Progenitor cell of endocrine pancreas (in vitro differentiated cells): ENCODE measurements at regions not wholly inside any gene's neighbourhood (a gene's known extent, or its start where the extent isn't known, plus 50 kb on each side); places are given as distances from the start of the nearest gene placed in this dataset.

Experiments
- DNase-seq: peaks from one replicate; pipeline ENCODE4 v3.0.0; 2021; ENCODE audit warnings: low spot score; ENCODE audit not compliant: unreplicated experiment
- H3K27ac Mint-ChIP-seq: 2 replicates; pipeline ENCODE4 v1.8.0; 2021; ENCODE audit warnings: mild to moderate bottlenecking, moderate library complexity, mixed read lengths
- H3K27me3 Mint-ChIP-seq: 2 replicates; pipeline ENCODE4 v1.8.0; 2021; ENCODE audit warnings: mixed read lengths
- H3K36me3 Mint-ChIP-seq: 2 replicates; pipeline ENCODE4 v1.8.0; 2022; ENCODE audit warnings: mixed read lengths; ENCODE audit not compliant: insufficient read depth
- H3K4me1 Mint-ChIP-seq: 2 replicates; pipeline ENCODE4 v1.8.0; 2021; ENCODE audit warnings: low read depth, mixed read lengths
- H3K4me3 Mint-ChIP-seq: 2 replicates; pipeline ENCODE4 v1.8.0; 2021; ENCODE audit warnings: low read depth, mild to moderate bottlenecking, moderate library complexity, mixed read lengths
- H3K9me3 Mint-ChIP-seq: 2 replicates; pipeline ENCODE4 v1.8.0; 2021; ENCODE audit warnings: low read depth, mixed read lengths
- CTCF ChIP-seq: fragments of 200-600 bp; sonication (generic); IDR thresholded peaks from one replicate; pipeline ENCODE4 v1.5.0; 2021; ENCODE audit warnings: antibody characterized with exemption, mild to moderate bottlenecking; ENCODE audit not compliant: unreplicated experiment

GRCh38 chr6:126480268-126480667 lies 140.4 kb downstream of the CENPW start:
- TF ChIP-seq CTCF, result no peak
- DNase-seq, result no peak
- Mint-ChIP-seq H3K9me3 (no peaks in the 10 kb centered on the region), H3K27ac (no peak overlapping the region), H3K4me3 (no peak overlapping the region), H3K36me3 (no peaks in the 10 kb centered on the region), H3K4me1 (no peaks in the 10 kb centered on the region), H3K27me3 (no peaks in the 10 kb centered on the region)

GRCh38 chr6:126481319-126481718 lies 141.4 kb downstream of the CENPW start:
- no peak for DNase-seq
- Mint-ChIP-seq H3K9me3 (peaks cover 3% of the 10 kb centered on the region), H3K4me3 (no peak overlapping the region), H3K4me1 (no peaks in the 10 kb centered on the region), H3K36me3 (no peaks in the 10 kb centered on the region), H3K27ac (no peak overlapping the region), H3K27me3 (no peaks in the 10 kb centered on the region)
- TF ChIP-seq CTCF, result no peak

- no peak for DNase-seq
- H3K36me3 Mint-ChIP-seq, result no peaks in the 10 kb centered on the region
- H3K9me3 Mint-ChIP-seq, result peaks cover 12% of the 10 kb centered on the region
- TF ChIP-seq CTCF, result no peak
- no peak overlapping the region for H3K27ac Mint-ChIP-seq
- peaks cover 2% of the 10 kb centered on the region for H3K4me1 Mint-ChIP-seq
- no peaks in the 10 kb centered on the region for H3K27me3 Mint-ChIP-seq
- no peak overlapping the region for H3K4me3 Mint-ChIP-seq
Observed at GRCh38 chr6:126504792-126505191, 164.9 kb downstream of the CENPW start.

GRCh38 chr6:126513198-126513597 lies 173.3 kb downstream of the CENPW start:
- Mint-ChIP-seq H3K36me3 (no peaks in the 10 kb centered on the region), H3K4me3 (no peak overlapping the region), H3K27me3 (no peaks in the 10 kb centered on the region), H3K4me1 (peaks cover 4% of the 10 kb centered on the region), H3K27ac (no peak overlapping the region), H3K9me3 (peaks cover 7% of the 10 kb centered on the region)
- no peak for DNase-seq
- TF ChIP-seq CTCF, result no peak

GRCh38 chr6:126516411-126516810 lies 176.5 kb downstream of the CENPW start:
- peaks cover 4% of the 10 kb centered on the region for H3K9me3 Mint-ChIP-seq
- TF ChIP-seq CTCF, result no peak
- no peak for DNase-seq
- no peak overlapping the region for H3K4me3 Mint-ChIP-seq
- no peak overlapping the region for H3K27ac Mint-ChIP-seq
- H3K36me3 Mint-ChIP-seq, result no peaks in the 10 kb centered on the region
- H3K27me3 Mint-ChIP-seq, result no peaks in the 10 kb centered on the region
- H3K4me1 Mint-ChIP-seq, result peaks cover 4% of the 10 kb centered on the region
